Uterus (tissue), 2 donors: ENCODE measurements at regions not wholly inside any gene's neighbourhood (a gene's known extent, or its start where the extent isn't known, plus 50 kb on each side); places are given as distances from the start of the nearest gene placed in this dataset.
"Not testable (repeated sequence)": the region's sequence is repeated elsewhere in the genome, so short reads cannot be mapped to it uniquely, and the experiment has no call there.

Experiments used
- CTCF ChIP-seq, 4 experiments: fragments of 200-600 bp in 2 of 4; fragments of 450-650 bp in 2 of 4; sonication (generic) in 2 of 4; IDR thresholded peaks; one replicate each; pipeline ENCODE4 v1.5.1; 2016 to 2019; ENCODE audit warnings: antibody characterized with exemption in 4 of 4, mild to moderate bottlenecking in 2 of 4, moderate library complexity in 1 of 4
- POLR2A ChIP-seq, 2 donors: fragments of 450-650 bp; IDR thresholded peaks; one replicate each; pipeline ENCODE4 v1.6.1; 2016; ENCODE audit warnings: antibody characterized with exemption in 2 of 2, mild to moderate bottlenecking in 1 of 2, moderate library complexity in 1 of 2

DNA sequence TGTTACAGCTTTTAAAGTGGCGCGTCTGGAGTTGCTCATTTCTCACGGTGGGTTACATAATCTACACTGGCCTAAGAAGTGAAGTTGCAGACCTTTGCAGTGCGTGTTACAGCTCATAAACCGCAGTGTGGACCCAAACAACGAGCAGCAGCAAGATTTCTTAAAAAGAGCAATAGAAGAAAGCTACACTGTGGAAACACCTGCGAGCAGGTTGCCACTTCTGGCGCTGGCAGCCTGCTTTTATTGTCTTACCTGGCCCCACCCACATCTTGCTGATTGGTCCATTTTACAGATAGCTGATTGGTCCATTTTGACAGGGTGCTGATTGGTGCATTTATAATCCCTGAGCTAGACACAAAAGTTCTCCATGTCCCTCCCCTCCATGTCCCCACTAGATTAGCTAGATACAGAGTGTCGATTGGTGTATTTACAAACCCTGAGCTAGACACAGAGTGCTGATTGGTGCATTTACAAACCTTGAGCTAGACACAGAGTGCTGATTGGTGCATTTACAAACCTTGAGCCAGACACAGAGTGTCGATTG is 462.9 kb upstream of the JARID2 start:
- TF ChIP-seq CTCF, POLR2A (IDR thresholded peaks at IDR 0.05): not testable (repeated sequence)
